Gastroesophageal sphincter (tissue), 3 donors: ENCODE measurements at regions not wholly inside any gene's neighbourhood (a gene's known extent, or its start where the extent isn't known, plus 50 kb on each side); places are given as distances from the start of the nearest gene placed in this dataset.

Source experiments
- CTCF ChIP-seq, 4 experiments: fragments of 200-600 bp in 2 of 4; fragments of 450-650 bp in 2 of 4; sonication (generic) in 1 of 4; IDR thresholded peaks; one replicate each; pipeline ENCODE4 v1.5.1; 2017 to 2019; ENCODE audit warnings: antibody characterized with exemption in 4 of 4, mild to moderate bottlenecking in 2 of 4, moderate library complexity in 2 of 4
- POLR2A ChIP-seq, 2 donors: fragments of 450-650 bp; IDR thresholded peaks; one replicate each; pipeline ENCODE4 v1.6.1; 2017; ENCODE audit warnings: antibody characterized with exemption in 2 of 2, mild to moderate bottlenecking in 2 of 2, moderate library complexity in 1 of 2
- POLR2AphosphoS5 ChIP-seq: sonication (generic); formaldehyde crosslinking; IDR thresholded peaks from one replicate; pipeline ENCODE4 v1.6.1; 2017; ENCODE audit warnings: antibody characterized with exemption

GRCh38 chr2:130251873-130252620 is 53.8 kb upstream of the TUBA3E start:
- no peak for TF ChIP-seq POLR2A (IDR thresholded peaks at IDR 0.05)
- no peak for TF ChIP-seq CTCF (IDR thresholded peaks at IDR 0.05)
- TF ChIP-seq POLR2AphosphoS5: no peak
